ENCODE measurements at regions not wholly inside any gene's neighbourhood (a gene's known extent, or its start where the extent isn't known, plus 50 kb on each side); places are given as distances from the start of the nearest gene placed in this dataset.
"Not testable (repeated sequence)": the region's sequence is repeated elsewhere in the genome, so short reads cannot be mapped to it uniquely, and the experiment has no call there.

DNA sequence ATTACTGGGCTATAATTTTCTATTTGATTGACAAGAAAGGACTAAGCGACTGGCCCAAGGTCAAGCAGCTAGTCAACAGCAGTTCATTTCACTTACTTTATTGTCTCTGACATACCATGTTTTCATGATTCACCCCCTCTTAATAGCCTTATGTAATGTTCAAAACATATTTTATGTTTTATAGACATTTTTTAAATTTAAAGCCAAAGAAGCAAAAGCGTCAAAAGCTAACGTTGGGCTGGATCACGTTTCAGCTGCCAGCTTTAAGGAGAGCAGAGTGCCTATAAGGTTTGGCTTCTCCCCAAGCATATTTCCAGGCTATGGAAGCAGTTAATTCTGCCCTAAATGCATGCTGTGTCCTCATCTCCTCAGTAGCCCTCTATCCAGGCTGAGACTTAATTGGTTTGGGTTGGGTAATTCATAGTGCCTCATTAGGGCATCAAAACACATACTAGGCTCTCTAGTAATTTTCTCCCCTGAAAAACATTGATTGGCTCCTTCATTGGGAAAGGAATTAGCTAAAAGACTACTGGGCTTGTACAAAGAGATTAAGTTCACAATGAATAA, 94.8 kb upstream of the CREB1 start:
- H2AFZ ChIP-seq (ENCODE audit: low read length) = no peak overlapping the region
- no peak overlapping the region for H3K4me3 ChIP-seq (ENCODE audit: insufficient read depth, low read length)
- no peak overlapping the region for H3K27ac ChIP-seq (ENCODE audit: low read depth, low read length)
- H3K9me3 ChIP-seq (ENCODE audit: low read depth, low read length) = no peaks in the 10 kb centered on the region
- no peaks in the 10 kb centered on the region for H3K79me2 ChIP-seq (ENCODE audit: insufficient read depth, low read length)
- DNase-seq (ENCODE audit: insufficient read length, low spot score, missing footprints) = no peak
- no peak overlapping the region for H3K4me2 ChIP-seq (ENCODE audit: insufficient read depth, low read length)
- peaks cover 3% of the 10 kb centered on the region for H3K4me1 ChIP-seq (ENCODE audit: insufficient read depth, low read length)
- TF ChIP-seq, protein P1, sequence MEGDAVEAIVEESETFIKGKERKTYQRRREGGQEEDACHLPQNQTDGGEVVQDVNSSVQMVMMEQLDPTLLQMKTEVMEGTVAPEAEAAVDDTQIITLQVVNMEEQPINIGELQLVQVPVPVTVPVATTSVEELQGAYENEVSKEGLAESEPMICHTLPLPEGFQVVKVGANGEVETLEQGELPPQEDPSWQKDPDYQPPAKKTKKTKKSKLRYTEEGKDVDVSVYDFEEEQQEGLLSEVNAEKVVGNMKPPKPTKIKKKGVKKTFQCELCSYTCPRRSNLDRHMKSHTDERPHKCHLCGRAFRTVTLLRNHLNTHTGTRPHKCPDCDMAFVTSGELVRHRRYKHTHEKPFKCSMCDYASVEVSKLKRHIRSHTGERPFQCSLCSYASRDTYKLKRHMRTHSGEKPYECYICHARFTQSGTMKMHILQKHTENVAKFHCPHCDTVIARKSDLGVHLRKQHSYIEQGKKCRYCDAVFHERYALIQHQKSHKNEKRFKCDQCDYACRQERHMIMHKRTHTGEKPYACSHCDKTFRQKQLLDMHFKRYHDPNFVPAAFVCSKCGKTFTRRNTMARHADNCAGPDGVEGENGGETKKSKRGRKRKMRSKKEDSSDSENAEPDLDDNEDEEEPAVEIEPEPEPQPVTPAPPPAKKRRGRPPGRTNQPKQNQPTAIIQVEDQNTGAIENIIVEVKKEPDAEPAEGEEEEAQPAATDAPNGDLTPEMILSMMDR (IDR thresholded peaks at IDR 0.05; ENCODE audit: extremely low read depth, low read depth, low read length) = no peak
- no peaks in the 10 kb centered on the region for H3K27me3 ChIP-seq (ENCODE audit: insufficient read depth, low read length)
- no peaks in the 10 kb centered on the region for H3K36me3 ChIP-seq (ENCODE audit: insufficient read depth, low read length)
- no peaks in the 10 kb centered on the region for H4K20me1 ChIP-seq (ENCODE audit: insufficient read depth, low read length)

DNA sequence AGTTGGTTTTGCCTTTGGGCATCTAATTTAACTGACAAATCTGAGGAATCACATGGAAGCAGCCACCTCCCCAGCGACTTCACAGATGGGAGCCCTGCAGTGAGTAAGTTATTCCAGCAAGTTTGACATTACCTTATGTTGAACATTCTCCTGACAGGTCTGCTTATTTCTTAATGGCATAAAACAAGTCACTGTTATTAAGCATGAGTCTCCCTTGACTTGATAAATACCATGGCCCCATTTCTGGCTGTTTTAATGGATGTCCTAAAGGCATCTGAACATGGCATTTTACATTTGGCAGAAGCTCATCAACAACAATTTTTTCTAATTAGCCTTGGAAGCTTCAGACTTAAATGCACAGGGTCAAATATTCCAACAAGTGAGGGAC, 92.6 kb upstream of the CREB1 start:
- no peaks in the 10 kb centered on the region for H3K9me3 ChIP-seq (ENCODE audit: low read depth, low read length)
- TF ChIP-seq, protein P1 (IDR thresholded peaks at IDR 0.05; ENCODE audit: extremely low read depth, low read depth, low read length) = no peak
- H3K4me3 ChIP-seq (ENCODE audit: insufficient read depth, low read length) = no peak overlapping the region
- no peak overlapping the region for H3K27ac ChIP-seq (ENCODE audit: low read depth, low read length)
- no peaks in the 10 kb centered on the region for H3K27me3 ChIP-seq (ENCODE audit: insufficient read depth, low read length)
- H3K4me1 ChIP-seq (ENCODE audit: insufficient read depth, low read length) = peaks cover 3% of the 10 kb centered on the region
- H4K20me1 ChIP-seq (ENCODE audit: insufficient read depth, low read length) = no peaks in the 10 kb centered on the region
- DNase-seq (ENCODE audit: insufficient read length, low spot score, missing footprints) = no peak
- no peak overlapping the region for H2AFZ ChIP-seq (ENCODE audit: low read length)
- no peaks in the 10 kb centered on the region for H3K79me2 ChIP-seq (ENCODE audit: insufficient read depth, low read length)
- H3K36me3 ChIP-seq (ENCODE audit: insufficient read depth, low read length) = no peaks in the 10 kb centered on the region
- H3K4me2 ChIP-seq (ENCODE audit: insufficient read depth, low read length) = no peak overlapping the region

DNA sequence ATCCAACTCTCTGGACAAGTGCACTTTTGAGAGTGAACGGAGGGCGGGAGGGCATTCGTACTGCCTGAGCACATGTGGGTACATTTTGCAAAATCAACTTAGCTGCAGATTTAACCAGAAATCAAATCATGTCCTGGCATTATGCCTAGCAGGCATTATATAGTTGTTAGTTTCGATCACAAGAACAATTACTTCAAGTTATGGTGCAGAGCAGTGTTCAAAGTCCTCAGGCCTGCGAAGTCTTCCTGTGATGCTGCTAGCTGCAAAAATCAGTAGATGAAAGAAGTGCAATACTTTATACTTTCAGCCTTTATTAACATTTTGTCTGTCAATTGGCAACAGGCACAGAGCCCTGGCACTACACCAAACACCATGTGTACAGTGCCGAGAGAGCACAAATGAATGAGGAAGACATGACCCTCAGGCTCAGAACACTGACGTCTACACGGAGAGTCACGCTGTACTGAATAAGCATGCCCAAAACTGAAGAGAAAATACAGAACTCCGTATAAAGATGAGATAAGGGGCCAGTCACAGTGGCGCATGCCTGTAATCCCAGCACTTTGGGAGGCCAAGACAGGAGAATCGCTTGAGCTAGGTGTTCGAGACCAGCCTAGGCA, 92.1 kb upstream of the CREB1 start:
- no peaks in the 10 kb centered on the region for H4K20me1 ChIP-seq (ENCODE audit: insufficient read depth, low read length)
- DNase-seq (ENCODE audit: insufficient read length, low spot score, missing footprints) = no peak
- no peak overlapping the region for H3K4me3 ChIP-seq (ENCODE audit: insufficient read depth, low read length)
- H3K27me3 ChIP-seq (ENCODE audit: insufficient read depth, low read length) = no peaks in the 10 kb centered on the region
- no peak overlapping the region for H3K27ac ChIP-seq (ENCODE audit: low read depth, low read length)
- H3K4me2 ChIP-seq (ENCODE audit: insufficient read depth, low read length) = no peak overlapping the region
- no peak overlapping the region for H2AFZ ChIP-seq (ENCODE audit: low read length)
- H3K4me1 ChIP-seq (ENCODE audit: insufficient read depth, low read length) = peaks cover 2% of the 10 kb centered on the region
- H3K9me3 ChIP-seq (ENCODE audit: low read depth, low read length) = no peaks in the 10 kb centered on the region
- H3K36me3 ChIP-seq (ENCODE audit: insufficient read depth, low read length) = no peaks in the 10 kb centered on the region
- H3K79me2 ChIP-seq (ENCODE audit: insufficient read depth, low read length) = no peaks in the 10 kb centered on the region
- TF ChIP-seq, protein P1 (IDR thresholded peaks at IDR 0.05; ENCODE audit: extremely low read depth, low read depth, low read length) = no peak

DNA sequence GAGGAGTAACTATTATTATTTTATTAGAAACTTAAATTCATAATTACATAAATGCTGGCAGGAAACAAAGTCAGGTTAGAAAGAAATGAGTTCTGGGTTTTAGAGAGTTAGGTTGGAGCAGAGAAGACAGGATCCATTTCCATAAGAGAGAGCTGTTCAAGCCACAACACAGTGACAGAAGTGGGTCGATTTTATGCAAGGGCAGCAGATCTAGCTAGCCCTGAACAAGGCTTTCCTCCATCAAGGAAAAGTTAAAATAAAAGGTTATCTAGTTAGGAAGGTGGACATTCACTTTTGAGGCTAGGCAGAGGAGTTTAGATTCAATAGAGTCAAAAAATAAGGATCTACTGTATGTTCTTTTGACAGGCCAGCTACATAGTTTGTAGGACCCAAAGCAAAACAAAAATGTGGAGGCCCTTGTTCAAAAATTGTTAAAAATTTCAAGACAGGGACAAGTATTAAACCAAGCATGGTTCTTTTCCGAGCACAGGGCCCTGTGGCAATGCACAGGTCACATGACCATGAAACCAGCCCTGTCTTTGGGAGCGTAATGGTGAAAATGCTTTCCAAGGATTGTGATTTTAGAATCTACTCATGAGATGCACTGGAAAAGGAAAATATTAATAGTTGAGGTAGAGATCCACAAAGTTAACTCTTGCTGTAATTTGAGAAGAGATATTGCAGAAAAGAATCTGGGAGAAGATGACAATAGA, 91.2 kb upstream of the CREB1 start:
- H2AFZ ChIP-seq (ENCODE audit: low read length) = no peak overlapping the region
- no peaks in the 10 kb centered on the region for H4K20me1 ChIP-seq (ENCODE audit: insufficient read depth, low read length)
- no peak for DNase-seq (ENCODE audit: insufficient read length, low spot score, missing footprints)
- no peaks in the 10 kb centered on the region for H3K4me1 ChIP-seq (ENCODE audit: insufficient read depth, low read length)
- TF ChIP-seq, protein P1 (IDR thresholded peaks at IDR 0.05; ENCODE audit: extremely low read depth, low read depth, low read length) = no peak
- H3K79me2 ChIP-seq (ENCODE audit: insufficient read depth, low read length) = no peaks in the 10 kb centered on the region
- H3K4me3 ChIP-seq (ENCODE audit: insufficient read depth, low read length) = no peak overlapping the region
- H3K4me2 ChIP-seq (ENCODE audit: insufficient read depth, low read length) = no peak overlapping the region
- H3K27ac ChIP-seq (ENCODE audit: low read depth, low read length) = no peak overlapping the region
- H3K27me3 ChIP-seq (ENCODE audit: insufficient read depth, low read length) = no peaks in the 10 kb centered on the region
- H3K9me3 ChIP-seq (ENCODE audit: low read depth, low read length) = no peaks in the 10 kb centered on the region
- no peaks in the 10 kb centered on the region for H3K36me3 ChIP-seq (ENCODE audit: insufficient read depth, low read length)

DNA sequence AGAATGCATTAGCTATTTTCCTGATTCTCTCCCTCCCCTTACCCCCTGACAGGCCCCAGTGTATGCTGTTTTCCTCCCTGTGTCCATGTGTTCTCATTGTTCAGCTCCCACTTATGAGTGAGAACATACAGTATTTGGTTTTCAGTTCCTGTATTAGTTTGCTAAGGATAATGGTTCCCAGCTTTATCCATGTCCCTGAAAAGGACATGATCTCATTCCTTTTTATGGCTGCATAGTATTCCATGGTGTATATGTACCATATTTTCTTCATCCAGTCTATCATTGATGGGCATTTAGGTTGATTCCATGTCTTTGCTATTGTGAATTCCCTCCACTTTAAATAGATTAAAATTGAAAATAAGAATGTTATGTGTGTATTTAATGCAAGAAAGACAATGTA, 89.9 kb upstream of the CREB1 start:
- H3K36me3 ChIP-seq (ENCODE audit: insufficient read depth, low read length); H4K20me1 ChIP-seq (ENCODE audit: insufficient read depth, low read length); H3K4me1 ChIP-seq (ENCODE audit: insufficient read depth, low read length); DNase-seq (ENCODE audit: insufficient read length, low spot score, missing footprints); H3K27me3 ChIP-seq (ENCODE audit: insufficient read depth, low read length); H3K9me3 ChIP-seq (ENCODE audit: low read depth, low read length); H3K4me3 ChIP-seq (ENCODE audit: insufficient read depth, low read length); H3K27ac ChIP-seq (ENCODE audit: low read depth, low read length); H3K4me2 ChIP-seq (ENCODE audit: insufficient read depth, low read length); H2AFZ ChIP-seq (ENCODE audit: low read length); H3K79me2 ChIP-seq (ENCODE audit: insufficient read depth, low read length): not testable (repeated sequence)

Measured in osteoblast (primary cell).